ENCODE measurements at regions not wholly inside any gene's neighbourhood (a gene's known extent, or its start where the extent isn't known, plus 50 kb on each side); places are given as distances from the start of the nearest gene placed in this dataset.

- Mint-ChIP-seq H3K4me3 (ENCODE audit: unreplicated experiment) (no peak overlapping the region), H3K4me1 (ENCODE audit: low read depth, unreplicated experiment) (peaks cover 12% of the 10 kb centered on the region), H3K27me3 (ENCODE audit: low read depth, unreplicated experiment) (no peaks in the 10 kb centered on the region), H3K9me3 (ENCODE audit: unreplicated experiment) (peaks cover 4% of the 10 kb centered on the region), H3K27ac (ENCODE audit: unreplicated experiment) (no peak overlapping the region), H3K36me3 (ENCODE audit: low read depth, unreplicated experiment) (no peaks in the 10 kb centered on the region)
- TF ChIP-seq EZH2 (IDR thresholded peaks at IDR 0.05; ENCODE audit: insufficient read depth, low read length) = no peak
- TF ChIP-seq, protein P1, sequence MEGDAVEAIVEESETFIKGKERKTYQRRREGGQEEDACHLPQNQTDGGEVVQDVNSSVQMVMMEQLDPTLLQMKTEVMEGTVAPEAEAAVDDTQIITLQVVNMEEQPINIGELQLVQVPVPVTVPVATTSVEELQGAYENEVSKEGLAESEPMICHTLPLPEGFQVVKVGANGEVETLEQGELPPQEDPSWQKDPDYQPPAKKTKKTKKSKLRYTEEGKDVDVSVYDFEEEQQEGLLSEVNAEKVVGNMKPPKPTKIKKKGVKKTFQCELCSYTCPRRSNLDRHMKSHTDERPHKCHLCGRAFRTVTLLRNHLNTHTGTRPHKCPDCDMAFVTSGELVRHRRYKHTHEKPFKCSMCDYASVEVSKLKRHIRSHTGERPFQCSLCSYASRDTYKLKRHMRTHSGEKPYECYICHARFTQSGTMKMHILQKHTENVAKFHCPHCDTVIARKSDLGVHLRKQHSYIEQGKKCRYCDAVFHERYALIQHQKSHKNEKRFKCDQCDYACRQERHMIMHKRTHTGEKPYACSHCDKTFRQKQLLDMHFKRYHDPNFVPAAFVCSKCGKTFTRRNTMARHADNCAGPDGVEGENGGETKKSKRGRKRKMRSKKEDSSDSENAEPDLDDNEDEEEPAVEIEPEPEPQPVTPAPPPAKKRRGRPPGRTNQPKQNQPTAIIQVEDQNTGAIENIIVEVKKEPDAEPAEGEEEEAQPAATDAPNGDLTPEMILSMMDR (IDR thresholded peaks at IDR 0.05; ENCODE audit: insufficient read depth, low read depth, low read length) = peak; percentile 10
- Histone ChIP-seq H3K36me3 (ENCODE audit: insufficient read depth, low read length) (no peaks in the 10 kb centered on the region), H3K9ac (ENCODE audit: low read length) (no peak overlapping the region), H4K20me1 (ENCODE audit: insufficient read depth, low read length) (no peaks in the 10 kb centered on the region), H3K9me3 (ENCODE audit: insufficient read depth, low read depth, low read length) (no peaks in the 10 kb centered on the region), H3K4me2 (ENCODE audit: low read length) (no peak overlapping the region), H3K4me3 (ENCODE audit: insufficient read depth, low read depth, low read length) (no peak overlapping the region), H3K4me1 (ENCODE audit: insufficient read depth, low read length) (peaks cover 13% of the 10 kb centered on the region), H2AFZ (ENCODE audit: low read depth, low read length) (no peak overlapping the region), H3K27ac (ENCODE audit: low read depth, low read length) (no peak overlapping the region), H3K79me2 (ENCODE audit: insufficient read depth, low read length) (no peaks in the 10 kb centered on the region), H3K27me3 (ENCODE audit: insufficient read depth, low read length) (no peaks in the 10 kb centered on the region)
- DNase-seq (ENCODE audit: low read depth) (no peak), FAIRE-seq (no peak)
Measured at GRCh38 chr1:222387007-222387814, 160.7 kb downstream of the HHIPL2 start.

DNA sequence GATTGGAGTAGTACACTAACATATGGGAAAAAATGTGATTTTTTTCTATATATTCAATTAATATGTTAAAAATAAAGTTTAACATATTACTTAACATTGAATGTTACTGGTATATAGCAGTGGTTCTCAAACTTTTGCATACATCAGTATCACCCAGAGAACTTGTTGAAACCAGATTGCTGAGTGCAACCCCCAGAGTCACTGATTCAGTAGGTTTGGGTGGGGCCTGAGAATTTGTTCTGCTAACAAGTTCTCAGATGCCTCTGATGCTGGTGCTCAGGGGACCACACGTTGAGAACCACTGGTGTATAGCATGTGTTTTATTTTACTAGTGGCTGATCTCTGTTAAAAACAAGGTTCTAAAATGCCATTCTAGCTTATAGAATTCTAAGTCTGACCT lies 161.9 kb downstream of the HHIPL2 start:
- Mint-ChIP-seq H3K9me3 (ENCODE audit: unreplicated experiment) (peaks cover 4% of the 10 kb centered on the region), H3K4me1 (ENCODE audit: low read depth, unreplicated experiment) (peaks cover 13% of the 10 kb centered on the region), H3K27me3 (ENCODE audit: low read depth, unreplicated experiment) (no peaks in the 10 kb centered on the region), H3K27ac (ENCODE audit: unreplicated experiment) (no peak overlapping the region), H3K36me3 (ENCODE audit: low read depth, unreplicated experiment) (no peaks in the 10 kb centered on the region), H3K4me3 (ENCODE audit: unreplicated experiment) (no peak overlapping the region)
- Histone ChIP-seq H3K9ac (ENCODE audit: low read length) (no peak overlapping the region), H4K20me1 (ENCODE audit: insufficient read depth, low read length) (no peaks in the 10 kb centered on the region), H3K9me3 (ENCODE audit: insufficient read depth, low read depth, low read length) (no peaks in the 10 kb centered on the region), H3K36me3 (ENCODE audit: insufficient read depth, low read length) (no peaks in the 10 kb centered on the region), H3K27me3 (ENCODE audit: insufficient read depth, low read length) (no peaks in the 10 kb centered on the region), H3K79me2 (ENCODE audit: insufficient read depth, low read length) (no peaks in the 10 kb centered on the region), H2AFZ (ENCODE audit: low read depth, low read length) (no peak overlapping the region), H3K4me1 (ENCODE audit: insufficient read depth, low read length) (peaks cover 9% of the 10 kb centered on the region), H3K27ac (ENCODE audit: low read depth, low read length) (no peak overlapping the region), H3K4me3 (ENCODE audit: insufficient read depth, low read depth, low read length) (no peak overlapping the region), H3K4me2 (ENCODE audit: low read length) (no peak overlapping the region)
- TF ChIP-seq EZH2 (IDR thresholded peaks at IDR 0.05; ENCODE audit: insufficient read depth, low read length) = no peak
- TF ChIP-seq, protein P1 (IDR thresholded peaks at IDR 0.05; ENCODE audit: insufficient read depth, low read depth, low read length) = no peak
- DNase-seq (ENCODE audit: low read depth) (no peak), FAIRE-seq (no peak)

GRCh38 chr1:222385262-222385661 lies 162.6 kb downstream of the HHIPL2 start:
- peaks cover 8% of the 10 kb centered on the region for H3K9me3 Mint-ChIP-seq (ENCODE audit: unreplicated experiment)
- H3K27me3 ChIP-seq (ENCODE audit: insufficient read depth, low read length) = no peaks in the 10 kb centered on the region
- no peaks in the 10 kb centered on the region for H4K20me1 ChIP-seq (ENCODE audit: insufficient read depth, low read length)
- TF ChIP-seq, protein P1 (IDR thresholded peaks at IDR 0.05; ENCODE audit: insufficient read depth, low read depth, low read length) = no peak
- no peak for TF ChIP-seq EZH2 (IDR thresholded peaks at IDR 0.05; ENCODE audit: insufficient read depth, low read length)
- peaks cover 4% of the 10 kb centered on the region for H3K4me1 ChIP-seq (ENCODE audit: insufficient read depth, low read length)
- no peak overlapping the region for H3K4me3 Mint-ChIP-seq (ENCODE audit: unreplicated experiment)
- no peak for FAIRE-seq
- H3K4me2 ChIP-seq (ENCODE audit: low read length) = no peak overlapping the region
- no peak for DNase-seq (ENCODE audit: low read depth)
- H3K9ac ChIP-seq (ENCODE audit: low read length) = no peak overlapping the region
- peaks cover 10% of the 10 kb centered on the region for H3K4me1 Mint-ChIP-seq (ENCODE audit: low read depth, unreplicated experiment)
- H2AFZ ChIP-seq (ENCODE audit: low read depth, low read length) = no peak overlapping the region
- no peak overlapping the region for H3K27ac ChIP-seq (ENCODE audit: low read depth, low read length)
- H3K27ac Mint-ChIP-seq (ENCODE audit: unreplicated experiment) = no peak overlapping the region
- no peaks in the 10 kb centered on the region for H3K27me3 Mint-ChIP-seq (ENCODE audit: low read depth, unreplicated experiment)
- H3K36me3 Mint-ChIP-seq (ENCODE audit: low read depth, unreplicated experiment) = no peaks in the 10 kb centered on the region
- H3K36me3 ChIP-seq (ENCODE audit: insufficient read depth, low read length) = no peaks in the 10 kb centered on the region
- no peaks in the 10 kb centered on the region for H3K9me3 ChIP-seq (ENCODE audit: insufficient read depth, low read depth, low read length)
- no peak overlapping the region for H3K4me3 ChIP-seq (ENCODE audit: insufficient read depth, low read depth, low read length)
- H3K79me2 ChIP-seq (ENCODE audit: insufficient read depth, low read length) = no peaks in the 10 kb centered on the region
